K562 (cell line): ENCODE measurements at regions not wholly inside any gene's neighbourhood (a gene's known extent, or its start where the extent isn't known, plus 50 kb on each side); places are given as distances from the start of the nearest gene placed in this dataset.

Source experiments
- ATAC-seq: fragments of 200-7000 bp; cut with Tn5 transposase; 3 replicates; pipeline ENCODE4 v1.9.1; 2020; ENCODE audit warnings: moderate library complexity
- BruUV-seq: library from RNA; stranded (reverse); fragments of 400-500 nt; replicated peaks from 2 replicates; lab custom pipeline; 2021; lab: Mats Ljungman, UMichigan
- CTCF ChIA-PET: fragments of 300-600 bp; formaldehyde crosslinking; extraction: SDS; loops from one replicate; lab custom pipeline; 2021; ENCODE audit warnings: low intra/inter-chr PET ratio; lab: Yijun Ruan, JAX
- POLR2A ChIA-PET: fragments of 300-600, 350-650 bp; sonication (Branson Sonifier 250); formaldehyde crosslinking; extraction: SDS; loops from one replicate; lab custom pipeline; 2021; ENCODE audit warnings: antibody characterized with exemption, inconsistent platforms; lab: Yijun Ruan, JAX
- DNase-seq, 4 experiments: peaks; one replicate each; pipeline versions ENCODE4 v3.0.0 to v3.0.0-alpha.2; 2011 to 2018; ENCODE audit warnings: low spot score in 3 of 4, mixed read lengths in 3 of 4; ENCODE audit errors: extremely low read depth in 1 of 4
- FAIRE-seq: peaks from 2 replicates; lab custom pipeline; 2011; peaks lifted over from hg19 to GRCh38; lab: Jason Lieb, UNC
- H2AFZ ChIP-seq: 2 replicates; pipeline ENCODE4 v1.6.0; 2011; ENCODE audit warnings: low read depth, low read length, control low read depth, inconsistent platforms
- H3K27ac ChIP-seq: fragments of 200-600 bp; 3 replicates; pipeline ENCODE4 v1.8.0; 2011; ENCODE audit warnings: low read depth, mild to moderate bottlenecking, control low read depth, inconsistent platforms, low read length, moderate library complexity, mixed read lengths; ENCODE audit errors: extremely low read depth
- H3K27me3 ChIP-seq, 2 experiments: fragments of 300-600 bp in 1 of 2; 2 replicates in 1 of 2; 3 replicates in 1 of 2; pipeline versions ENCODE4 v1.6.0 to v1.8.0; 2011; ENCODE audit warnings: inconsistent platforms in 2 of 2, low read length in 2 of 2, mild to moderate bottlenecking in 1 of 2, mixed read lengths in 1 of 2, moderate library complexity in 1 of 2; ENCODE audit not compliant: control insufficient read depth in 2 of 2, insufficient read depth in 2 of 2
- H3K36me3 ChIP-seq: fragments of 300-600 bp; 3 replicates; pipeline ENCODE4 v1.8.0; 2011; ENCODE audit warnings: mild to moderate bottlenecking, low read length, inconsistent platforms; ENCODE audit not compliant: control insufficient read depth, insufficient read depth
- H3K4me1 ChIP-seq, 2 experiments: fragments of 200-600 bp in 1 of 2; replicated peaks in 1 of 2; 2 replicates in 1 of 2; 3 replicates in 1 of 2; pipeline versions ENCODE4 v1.5.1 to v1.8.0; 2011; ENCODE audit warnings: inconsistent platforms in 2 of 2, low read length in 2 of 2, mild to moderate bottlenecking in 1 of 2, mixed read lengths in 1 of 2, moderate library complexity in 1 of 2; ENCODE audit not compliant: control insufficient read depth in 2 of 2, insufficient read depth in 2 of 2
- H3K4me2 ChIP-seq: 2 replicates; pipeline ENCODE4 v1.6.1; 2011; ENCODE audit warnings: low read length, control low read depth, inconsistent platforms, mixed read lengths; ENCODE audit not compliant: insufficient read depth
- H3K4me3 ChIP-seq: fragments of 200-600 bp; sonication (generic), shearing (Covaris generic); 2 replicates; pipeline ENCODE4 v1.5.1; 2016; ENCODE audit warnings: control low read depth, inconsistent platforms
- H3K79me2 ChIP-seq: fragments of 200-600 bp; 3 replicates; pipeline ENCODE4 v1.8.0; 2011; ENCODE audit warnings: low read length, inconsistent platforms; ENCODE audit not compliant: control insufficient read depth, insufficient read depth
- H3K9ac ChIP-seq, 2 experiments: 2 replicates each; pipeline versions ENCODE4 v1.6.0 to v1.6.1; 2011; ENCODE audit warnings: low read depth in 2 of 2, low read length in 2 of 2, control low read depth in 1 of 2, inconsistent platforms in 1 of 2, mild to moderate bottlenecking in 1 of 2, mixed read lengths in 1 of 2; ENCODE audit not compliant: insufficient read depth in 1 of 2
- H3K9me1 ChIP-seq: one replicate; pipeline ENCODE4 v1.6.0; 2011; ENCODE audit warnings: inconsistent platforms, mild to moderate bottlenecking, low read length, moderate library complexity; ENCODE audit not compliant: control insufficient read depth, insufficient read depth
- H3K9me3 ChIP-seq: replicated peaks from 2 replicates; pipeline ENCODE4 v1.5.1; 2011; ENCODE audit warnings: low read depth, low read length, inconsistent platforms; ENCODE audit not compliant: control insufficient read depth, insufficient read depth
- H4K20me1 ChIP-seq: replicated peaks from 2 replicates; pipeline ENCODE4 v1.6.1; 2011; ENCODE audit warnings: low read length, inconsistent platforms, mixed read lengths; ENCODE audit not compliant: control insufficient read depth, insufficient read depth
- GATAD2A ChIP-seq: fragments of 450-650 bp; IDR thresholded peaks from 2 replicates; pipeline ENCODE4 v1.6.1; 2017
- POLR2G ChIP-seq: fragments of 200-400 bp; formaldehyde crosslinking; IDR thresholded peaks from 2 replicates; pipeline ENCODE4 v1.6.1; 2017; ENCODE audit warnings: low read depth, mild to moderate bottlenecking, antibody characterized with exemption, low read length, moderate library complexity
- RAD21 ChIP-seq, 2 experiments: fragments of 250-450 bp in 1 of 2; fragments of 450-650 bp in 1 of 2; sonication (Bioruptor Pico) in 1 of 2; formaldehyde crosslinking in 1 of 2; IDR thresholded peaks in 1 of 2; conservative IDR thresholded peaks in 1 of 2; 2 replicates each; pipeline versions ENCODE4 v1.4.0 to v1.8.0; 2020 to 2022; ENCODE audit warnings: mild to moderate bottlenecking in 2 of 2, moderate library complexity in 1 of 2
- TFAP4 ChIP-seq: sonication (generic); formaldehyde crosslinking; IDR thresholded peaks from 2 replicates; pipeline ENCODE4 v1.8.0; 2022; ENCODE audit warnings: missing genetic modification reagents, mild to moderate bottlenecking, moderate library complexity, borderline replicate concordance
- ZNF699 ChIP-seq: fragments of 250-450 bp; sonication (Bioruptor Pico); IDR thresholded peaks from 2 replicates; pipeline ENCODE4 v1.8.0; 2021; ENCODE audit warnings: mild to moderate bottlenecking, moderate library complexity; ENCODE audit not compliant: insufficient replicate concordance
- WGBS: fragments of 100-300 bp; shearing (Covaris generic); methylation state at CpG from one replicate; pipeline ENCODE4 v1.1.6; 2016; ENCODE audit warnings: low coverage, mixed read lengths; ENCODE audit not compliant: insufficient coverage; ENCODE audit errors: missing lambda C conversion rate; 5-methylcytosine and 5-hydroxymethylcytosine counted together
- in situ Hi-C: fragments of 300-500 bp; cut with MboI; formaldehyde crosslinking; loops from 4 replicates; pipeline ENCODE4 v1.15.0; 2018; ENCODE audit warnings: inconsistent platforms, mixed read lengths
- intact Hi-C: fragments of 100-400 bp; cut with micrococcal nuclease; formaldehyde crosslinking; loops from 2 replicates; pipeline ENCODE4 v1.14.2; 2022
- TF ChIP-seq, protein P1 (sequence below): fragments of 450-650 bp; formaldehyde crosslinking; IDR thresholded peaks from 2 replicates; pipeline ENCODE4 v1.4.0; 2020; ENCODE audit warnings: mild to moderate bottlenecking, moderate library complexity

- TF ChIP-seq, protein P1, sequence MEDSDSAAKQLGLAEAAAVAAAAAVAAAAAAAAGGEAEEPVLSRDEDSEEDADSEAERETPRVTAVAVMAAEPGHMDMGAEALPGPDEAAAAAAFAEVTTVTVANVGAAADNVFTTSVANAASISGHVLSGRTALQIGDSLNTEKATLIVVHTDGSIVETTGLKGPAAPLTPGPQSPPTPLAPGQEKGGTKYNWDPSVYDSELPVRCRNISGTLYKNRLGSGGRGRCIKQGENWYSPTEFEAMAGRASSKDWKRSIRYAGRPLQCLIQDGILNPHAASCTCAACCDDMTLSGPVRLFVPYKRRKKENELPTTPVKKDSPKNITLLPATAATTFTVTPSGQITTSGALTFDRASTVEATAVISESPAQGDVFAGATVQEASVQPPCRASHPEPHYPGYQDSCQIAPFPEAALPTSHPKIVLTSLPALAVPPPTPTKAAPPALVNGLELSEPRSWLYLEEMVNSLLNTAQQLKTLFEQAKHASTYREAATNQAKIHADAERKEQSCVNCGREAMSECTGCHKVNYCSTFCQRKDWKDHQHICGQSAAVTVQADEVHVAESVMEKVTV (CRISPR knock-in tag) = no peak
- TF ChIP-seq ZNF699 (CRISPR knock-in tag) (no peak), TFAP4 (no peak), POLR2G (no peak)
Measured at GRCh38 chr5:133703935-133704334, 91.6 kb upstream of the FSTL4 start (continued).

- Histone ChIP-seq H3K9me3 (no peaks in the 10 kb centered on the region), H2AFZ (no peak overlapping the region)
- TF ChIP-seq RAD21 (CRISPR knock-in tag; conservative IDR thresholded peaks at IDR 0.05 in 1 of 2, IDR thresholded peaks at IDR 0.05 in 1 of 2) (0 out of 4 replicates have a peak, but pooled peaks of 1 of the 2 experiments have one; percentile 3), GATAD2A (no peak)
- TF ChIP-seq, all 486 proteins: peak for 1
- Histone ChIP-seq H3K79me2 (no peaks in the 10 kb centered on the region), H3K4me3 (no peak overlapping the region), H3K4me2 (no peak overlapping the region), H3K4me1 (no peaks in the 10 kb centered on the region), H3K9me1 (no peaks in the 10 kb centered on the region), H3K9ac (no peak overlapping the region), H4K20me1 (peaks cover 3% of the 10 kb centered on the region; the same call in 1 of the 2 replicates), H3K27ac (no peak overlapping the region), H3K27me3 (peaks cover 2 to 44% of the 10 kb centered on the region in 2 experiments; a peak in 2 of 5 replicates), H3K36me3 (no peaks in the 10 kb centered on the region)
- no peak for DNase-seq
- no TSS peak for BruUV-seq
- in situ Hi-C loops = no loop called here
- ATAC-seq = no peak
- WGBS = under 1% methylated on average over 15 of the region's 15 CpGs
- CTCF ChIA-PET = no interaction called here
- intact Hi-C loops = no loop called here
- POLR2A ChIA-PET = interaction anchor here (0.8 kb wide), 1 partner anchor 10 kb away, joined by 3 read pairs; no protein-coding TSS in a partner anchor
- FAIRE-seq = no peak
Measured at GRCh38 chr5:133702791-133703770, 90.7 kb upstream of the FSTL4 start.
